ENCODE measurements at regions not wholly inside any gene's neighbourhood (a gene's known extent, or its start where the extent isn't known, plus 50 kb on each side); places are given as distances from the start of the nearest gene placed in this dataset.

- TF ChIP-seq EZH2 (IDR thresholded peaks at IDR 0.05) = no peak
- no peak for TF ChIP-seq POLR2AphosphoS5 (IDR thresholded peaks at IDR 0.05; ENCODE audit: borderline replicate concordance, low read depth, low read length)
- no peak for TF ChIP-seq FOXP2 (optimal IDR thresholded peaks at IDR 0.05; ENCODE audit: control extremely low read depth, extremely low read length, insufficient read depth)
Measured at GRCh38 chr1:200334661-200335256, 75.1 kb downstream of the ZNF281 start.
